ENCODE measurements at regions not wholly inside any gene's neighbourhood (a gene's known extent, or its start where the extent isn't known, plus 50 kb on each side); places are given as distances from the start of the nearest gene placed in this dataset.
"Not testable (repeated sequence)": the region's sequence is repeated elsewhere in the genome, so short reads cannot be mapped to it uniquely, and the experiment has no call there.

DNA sequence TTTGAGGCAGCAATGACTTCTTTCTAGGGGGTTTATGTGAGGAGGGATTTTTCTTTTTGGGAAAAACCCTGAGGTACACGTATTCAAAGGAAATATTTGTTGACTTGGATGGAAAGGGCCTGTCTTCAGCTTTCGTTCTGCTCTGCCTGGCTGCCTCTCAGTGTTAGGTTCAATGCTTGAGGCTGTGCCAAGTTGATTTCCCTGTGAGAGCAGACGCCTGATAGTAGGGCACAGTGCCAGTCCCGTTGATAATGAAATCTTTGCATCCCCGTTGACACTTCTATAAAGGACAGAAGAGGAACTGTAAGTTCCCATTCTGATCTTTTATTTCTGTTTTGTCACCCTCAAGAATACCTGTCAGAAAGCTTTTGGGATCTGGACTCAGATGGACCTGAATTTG is 191.1 kb downstream of the NPIPA7 start:
- ATAC-seq; H3K27me3 Mint-ChIP-seq; intact Hi-C loops (cut with micrococcal nuclease); H3K27ac Mint-ChIP-seq; CTCF ChIA-PET; H3K4me1 Mint-ChIP-seq (ENCODE audit: low read depth); H3K9me3 Mint-ChIP-seq; DNase-seq; POLR2A ChIA-PET; H3K36me3 Mint-ChIP-seq (ENCODE audit: low read depth); H3K4me3 Mint-ChIP-seq: not testable (repeated sequence)

GRCh38 chr16:16570874-16571273 is 191.9 kb downstream of the NPIPA7 start:
- H3K27me3 Mint-ChIP-seq; DNase-seq; H3K27ac Mint-ChIP-seq; intact Hi-C loops (cut with micrococcal nuclease); CTCF ChIA-PET; H3K4me1 Mint-ChIP-seq (ENCODE audit: low read depth); H3K9me3 Mint-ChIP-seq; H3K4me3 Mint-ChIP-seq; ATAC-seq; POLR2A ChIA-PET; H3K36me3 Mint-ChIP-seq (ENCODE audit: low read depth): not testable (repeated sequence)

DNA sequence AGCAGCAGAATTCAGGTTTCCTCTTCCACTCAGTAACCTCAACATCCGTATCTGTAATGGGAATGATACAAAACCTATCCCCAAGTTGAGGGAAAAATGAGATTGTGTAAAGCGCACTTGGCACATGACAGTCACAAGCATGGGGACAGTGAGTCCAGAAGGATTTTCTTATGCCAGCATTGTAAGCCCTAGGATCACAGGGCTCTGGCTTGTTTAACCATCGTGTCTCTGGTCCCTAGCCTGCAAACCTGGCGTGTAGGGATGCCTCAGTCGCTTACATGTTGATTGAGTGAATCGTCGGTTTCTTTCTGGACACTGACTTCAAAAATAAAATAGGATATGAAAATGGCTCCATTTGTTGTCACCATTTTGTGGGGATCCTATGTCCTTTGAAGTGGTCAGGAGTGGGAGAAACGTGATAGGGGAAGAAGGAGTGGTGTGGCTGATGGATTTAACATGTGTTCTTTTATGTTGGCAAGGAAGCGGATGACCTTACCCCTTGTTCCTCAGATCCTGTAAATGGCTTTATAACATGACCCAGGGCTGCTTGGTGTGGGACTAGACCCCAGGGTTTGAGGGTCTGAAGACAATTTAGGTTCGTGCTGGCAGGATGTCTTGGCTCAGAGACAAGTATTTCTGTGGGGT is 193.3 kb downstream of the NPIPA7 start:
- H3K27ac Mint-ChIP-seq; CTCF ChIA-PET; ATAC-seq; POLR2A ChIA-PET; intact Hi-C loops (cut with micrococcal nuclease); H3K36me3 Mint-ChIP-seq (ENCODE audit: low read depth); DNase-seq; H3K4me3 Mint-ChIP-seq; H3K4me1 Mint-ChIP-seq (ENCODE audit: low read depth); H3K27me3 Mint-ChIP-seq; H3K9me3 Mint-ChIP-seq: not testable (repeated sequence)

DNA sequence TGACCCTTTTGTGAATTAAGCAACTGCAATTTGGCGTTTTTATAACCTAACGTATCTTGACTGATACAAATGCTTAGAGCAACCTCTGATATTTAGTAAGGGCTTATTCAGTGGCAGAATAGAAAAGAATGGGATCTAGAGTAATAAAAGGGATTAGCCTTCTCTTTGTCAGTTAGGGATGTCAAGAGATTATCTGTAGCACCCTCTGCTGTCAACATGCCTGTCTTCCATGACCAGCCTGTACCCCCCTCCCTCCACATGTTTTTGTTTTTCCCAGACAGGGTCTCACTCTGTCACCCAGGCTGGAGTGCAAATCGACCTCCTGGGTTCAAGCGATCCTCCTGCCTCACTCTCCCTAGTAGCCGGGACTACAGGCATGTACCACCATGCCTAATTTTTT is 198.1 kb downstream of the NPIPA7 start:
- H3K36me3 Mint-ChIP-seq (ENCODE audit: low read depth); H3K27ac Mint-ChIP-seq; intact Hi-C loops (cut with micrococcal nuclease): not testable (repeated sequence)

GRCh38 chr16:16578701-16579100 is 199.8 kb downstream of the NPIPA7 start:
- POLR2A ChIA-PET: no interaction called here
- H3K4me1 Mint-ChIP-seq (ENCODE audit: low read depth): peaks cover 3% of the 10 kb centered on the region
- ATAC-seq (no peak), DNase-seq (no peak)
- H3K9me3 Mint-ChIP-seq: no peaks in the 10 kb centered on the region
- intact Hi-C loops (cut with micrococcal nuclease): no loop called here
- H3K36me3 Mint-ChIP-seq (ENCODE audit: low read depth): no peaks in the 10 kb centered on the region
- H3K4me3 Mint-ChIP-seq: no peak overlapping the region
- no peak overlapping the region for H3K27ac Mint-ChIP-seq
- CTCF ChIA-PET: no interaction called here
- H3K27me3 Mint-ChIP-seq: peaks cover 3% of the 10 kb centered on the region
- TF ChIP-seq, protein P1, sequence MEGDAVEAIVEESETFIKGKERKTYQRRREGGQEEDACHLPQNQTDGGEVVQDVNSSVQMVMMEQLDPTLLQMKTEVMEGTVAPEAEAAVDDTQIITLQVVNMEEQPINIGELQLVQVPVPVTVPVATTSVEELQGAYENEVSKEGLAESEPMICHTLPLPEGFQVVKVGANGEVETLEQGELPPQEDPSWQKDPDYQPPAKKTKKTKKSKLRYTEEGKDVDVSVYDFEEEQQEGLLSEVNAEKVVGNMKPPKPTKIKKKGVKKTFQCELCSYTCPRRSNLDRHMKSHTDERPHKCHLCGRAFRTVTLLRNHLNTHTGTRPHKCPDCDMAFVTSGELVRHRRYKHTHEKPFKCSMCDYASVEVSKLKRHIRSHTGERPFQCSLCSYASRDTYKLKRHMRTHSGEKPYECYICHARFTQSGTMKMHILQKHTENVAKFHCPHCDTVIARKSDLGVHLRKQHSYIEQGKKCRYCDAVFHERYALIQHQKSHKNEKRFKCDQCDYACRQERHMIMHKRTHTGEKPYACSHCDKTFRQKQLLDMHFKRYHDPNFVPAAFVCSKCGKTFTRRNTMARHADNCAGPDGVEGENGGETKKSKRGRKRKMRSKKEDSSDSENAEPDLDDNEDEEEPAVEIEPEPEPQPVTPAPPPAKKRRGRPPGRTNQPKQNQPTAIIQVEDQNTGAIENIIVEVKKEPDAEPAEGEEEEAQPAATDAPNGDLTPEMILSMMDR (IDR thresholded peaks at IDR 0.05): no peak

More for the DNA sequence above, 198.1 kb downstream of the NPIPA7 start:
- H3K27me3 Mint-ChIP-seq; H3K4me3 Mint-ChIP-seq; H3K9me3 Mint-ChIP-seq; H3K4me1 Mint-ChIP-seq (ENCODE audit: low read depth); ATAC-seq; CTCF ChIA-PET; DNase-seq; POLR2A ChIA-PET: not testable (repeated sequence)

- peak; percentile 34 for ATAC-seq
- H3K27ac Mint-ChIP-seq; H3K4me3 Mint-ChIP-seq; DNase-seq; H3K9me3 Mint-ChIP-seq; H3K4me1 Mint-ChIP-seq (ENCODE audit: low read depth); H3K27me3 Mint-ChIP-seq; H3K36me3 Mint-ChIP-seq (ENCODE audit: low read depth); POLR2A ChIA-PET; intact Hi-C loops (cut with micrococcal nuclease); CTCF ChIA-PET: not testable (repeated sequence)
These were observed 204.0 kb downstream of the NPIPA7 start for GRCh38 chr16:16582916-16583315.

GRCh38 chr16:16586073-16586651 is 207.2 kb downstream of the NPIPA7 start:
- ATAC-seq; intact Hi-C loops (cut with micrococcal nuclease); CTCF ChIA-PET; H3K36me3 Mint-ChIP-seq (ENCODE audit: low read depth); DNase-seq; H3K9me3 Mint-ChIP-seq; H3K4me1 Mint-ChIP-seq (ENCODE audit: low read depth); H3K27ac Mint-ChIP-seq; POLR2A ChIA-PET; H3K27me3 Mint-ChIP-seq; H3K4me3 Mint-ChIP-seq: not testable (repeated sequence)

GRCh38 chr16:16586969-16587368 is 208.0 kb downstream of the NPIPA7 start:
- POLR2A ChIA-PET; H3K9me3 Mint-ChIP-seq; H3K4me1 Mint-ChIP-seq (ENCODE audit: low read depth); ATAC-seq; DNase-seq; CTCF ChIA-PET; intact Hi-C loops (cut with micrococcal nuclease); H3K4me3 Mint-ChIP-seq; H3K27ac Mint-ChIP-seq; H3K27me3 Mint-ChIP-seq; H3K36me3 Mint-ChIP-seq (ENCODE audit: low read depth): not testable (repeated sequence)

GRCh38 chr16:16588436-16588835 is 209.5 kb downstream of the NPIPA7 start:
- CTCF ChIA-PET; H3K27me3 Mint-ChIP-seq; intact Hi-C loops (cut with micrococcal nuclease); POLR2A ChIA-PET; H3K9me3 Mint-ChIP-seq; H3K4me3 Mint-ChIP-seq; H3K4me1 Mint-ChIP-seq (ENCODE audit: low read depth); H3K27ac Mint-ChIP-seq; ATAC-seq; H3K36me3 Mint-ChIP-seq (ENCODE audit: low read depth); DNase-seq: not testable (repeated sequence)

- H3K4me3 Mint-ChIP-seq; H3K27me3 Mint-ChIP-seq; H3K4me1 Mint-ChIP-seq (ENCODE audit: low read depth); CTCF ChIA-PET; POLR2A ChIA-PET; H3K27ac Mint-ChIP-seq; H3K9me3 Mint-ChIP-seq; intact Hi-C loops (cut with micrococcal nuclease); H3K36me3 Mint-ChIP-seq (ENCODE audit: low read depth); DNase-seq: not testable (repeated sequence)
- ATAC-seq: peak; percentile 31
These were observed 211.8 kb downstream of the NPIPA7 start for GRCh38 chr16:16590654-16591318.
